ENCODE measurements at regions not wholly inside any gene's neighbourhood (a gene's known extent, or its start where the extent isn't known, plus 50 kb on each side); places are given as distances from the start of the nearest gene placed in this dataset.

DNA sequence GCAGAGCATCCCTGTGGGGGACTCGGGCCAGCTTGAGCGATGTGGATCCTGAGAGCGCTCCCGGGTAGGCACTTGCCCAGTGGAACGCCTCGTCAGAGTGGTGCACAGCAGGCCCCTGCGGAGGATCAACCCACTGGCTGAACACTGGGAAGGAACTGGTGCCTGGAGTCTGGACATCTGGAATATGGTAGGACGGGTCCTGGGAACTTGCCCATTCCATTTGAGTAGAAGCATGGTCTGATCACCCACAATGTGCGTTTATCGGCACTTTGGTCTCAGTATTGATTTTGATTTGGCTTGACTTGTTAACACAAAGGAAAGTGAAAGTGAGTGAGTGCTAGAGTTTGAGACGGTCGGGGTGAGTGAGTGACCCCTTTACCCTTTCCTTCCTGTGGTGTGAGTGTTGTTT, 1336.2 kb upstream of the CHAC2 start:
- TF ChIP-seq CTCF (IDR thresholded peaks at IDR 0.05; ENCODE audit: poor library complexity) (no peak), EZH2 (IDR thresholded peaks at IDR 0.05; ENCODE audit: borderline replicate concordance) (no peak), EZH2phosphoT487 (IDR thresholded peaks at IDR 0.05; ENCODE audit: low read depth, severe bottlenecking, unreplicated experiment) (no peak)
